Activated CD8-positive, alpha-beta T cell treated with anti-CD3 and anti-CD28 coated beads for 36 hours (primary cell): ENCODE measurements at regions not wholly inside any gene's neighbourhood (a gene's known extent, or its start where the extent isn't known, plus 50 kb on each side); places are given as distances from the start of the nearest gene placed in this dataset.

Experiments used
- ATAC-seq: fragments of 200-7000 bp; cut with Tn5 transposase; one replicate; pipeline ENCODE4 v1.10.0; 2021; ENCODE audit warnings: mild to moderate bottlenecking, moderate library complexity
- CTCF ChIA-PET: fragments of 350-600 bp; sonication (Branson Sonifier 250); formaldehyde crosslinking; loops from one replicate; lab custom pipeline; 2021; ENCODE audit warnings: antibody characterized with exemption; lab: Charles Lee
- POLR2A ChIA-PET: fragments of 350-600 bp; sonication (Branson Sonifier 250); formaldehyde crosslinking; loops from one replicate; lab custom pipeline; 2021; ENCODE audit warnings: antibody characterized with exemption; lab: Charles Lee
- DNase-seq: peaks from one replicate; pipeline ENCODE4 v3.0.0-alpha.2; 2020
- H3K27ac Mint-ChIP-seq: one replicate; pipeline ENCODE4 v1.8.0; 2021; ENCODE audit warnings: mild to moderate bottlenecking, mixed read lengths
- H3K27me3 Mint-ChIP-seq: one replicate; pipeline ENCODE4 v1.8.0; 2021; ENCODE audit warnings: mixed read lengths
- H3K36me3 Mint-ChIP-seq: one replicate; pipeline ENCODE4 v1.8.0; 2021; ENCODE audit warnings: low read depth, mixed read lengths
- H3K4me1 Mint-ChIP-seq: one replicate; pipeline ENCODE4 v1.8.0; 2021; ENCODE audit warnings: low read depth, mixed read lengths
- H3K4me3 Mint-ChIP-seq: one replicate; pipeline ENCODE4 v1.8.0; 2021; ENCODE audit warnings: mild to moderate bottlenecking, moderate library complexity, mixed read lengths
- H3K9me3 Mint-ChIP-seq: one replicate; pipeline ENCODE4 v1.8.0; 2021; ENCODE audit warnings: mixed read lengths
- intact Hi-C: fragments of 100-400 bp; cut with micrococcal nuclease; formaldehyde crosslinking; loops from one replicate; pipeline ENCODE4 v1.10.0; 2022
- TF ChIP-seq, protein P1 (sequence below): fragments of 200-600 bp; IDR thresholded peaks from one replicate; pipeline ENCODE4 v1.8.0; 2022; ENCODE audit warnings: antibody characterized with exemption, mild to moderate bottlenecking

DNA sequence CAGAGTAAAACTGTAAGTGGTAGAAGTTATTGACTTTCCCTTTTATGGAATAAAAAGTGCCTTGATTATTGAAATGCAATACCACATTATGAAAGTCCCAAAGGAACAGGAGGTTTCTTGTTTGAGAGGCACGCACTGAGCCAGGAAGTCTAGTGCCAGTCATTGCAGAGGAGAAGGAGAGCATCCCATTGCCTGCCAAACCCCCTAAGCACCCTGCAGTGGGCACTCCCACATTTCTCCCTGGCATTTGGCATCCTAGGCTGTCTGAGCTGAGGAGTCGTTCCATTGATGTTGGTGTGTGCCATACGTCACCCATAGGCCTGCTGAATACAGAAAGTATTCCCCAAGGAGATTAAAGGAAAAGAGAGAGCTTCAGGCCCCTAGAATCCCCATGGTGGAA, 85.7 kb upstream of the MBNL2 start:
- Mint-ChIP-seq H3K36me3 (no peaks in the 10 kb centered on the region), H3K4me1 (peaks cover 1% of the 10 kb centered on the region), H3K27ac (no peak overlapping the region), H3K4me3 (no peak overlapping the region), H3K27me3 (no peaks in the 10 kb centered on the region), H3K9me3 (no peaks in the 10 kb centered on the region)
- POLR2A ChIA-PET, result no interaction called here
- intact Hi-C loops, result no loop called here
- DNase-seq (no peak), ATAC-seq (no peak)
- TF ChIP-seq, protein P1, sequence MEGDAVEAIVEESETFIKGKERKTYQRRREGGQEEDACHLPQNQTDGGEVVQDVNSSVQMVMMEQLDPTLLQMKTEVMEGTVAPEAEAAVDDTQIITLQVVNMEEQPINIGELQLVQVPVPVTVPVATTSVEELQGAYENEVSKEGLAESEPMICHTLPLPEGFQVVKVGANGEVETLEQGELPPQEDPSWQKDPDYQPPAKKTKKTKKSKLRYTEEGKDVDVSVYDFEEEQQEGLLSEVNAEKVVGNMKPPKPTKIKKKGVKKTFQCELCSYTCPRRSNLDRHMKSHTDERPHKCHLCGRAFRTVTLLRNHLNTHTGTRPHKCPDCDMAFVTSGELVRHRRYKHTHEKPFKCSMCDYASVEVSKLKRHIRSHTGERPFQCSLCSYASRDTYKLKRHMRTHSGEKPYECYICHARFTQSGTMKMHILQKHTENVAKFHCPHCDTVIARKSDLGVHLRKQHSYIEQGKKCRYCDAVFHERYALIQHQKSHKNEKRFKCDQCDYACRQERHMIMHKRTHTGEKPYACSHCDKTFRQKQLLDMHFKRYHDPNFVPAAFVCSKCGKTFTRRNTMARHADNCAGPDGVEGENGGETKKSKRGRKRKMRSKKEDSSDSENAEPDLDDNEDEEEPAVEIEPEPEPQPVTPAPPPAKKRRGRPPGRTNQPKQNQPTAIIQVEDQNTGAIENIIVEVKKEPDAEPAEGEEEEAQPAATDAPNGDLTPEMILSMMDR, result no peak
- CTCF ChIA-PET, result interaction anchor here (0.9 to 2.0 kb wide), 2 partner anchors 13 to 26 kb away, joined by 3 to 8 read pairs; no protein-coding TSS in a partner anchor

DNA sequence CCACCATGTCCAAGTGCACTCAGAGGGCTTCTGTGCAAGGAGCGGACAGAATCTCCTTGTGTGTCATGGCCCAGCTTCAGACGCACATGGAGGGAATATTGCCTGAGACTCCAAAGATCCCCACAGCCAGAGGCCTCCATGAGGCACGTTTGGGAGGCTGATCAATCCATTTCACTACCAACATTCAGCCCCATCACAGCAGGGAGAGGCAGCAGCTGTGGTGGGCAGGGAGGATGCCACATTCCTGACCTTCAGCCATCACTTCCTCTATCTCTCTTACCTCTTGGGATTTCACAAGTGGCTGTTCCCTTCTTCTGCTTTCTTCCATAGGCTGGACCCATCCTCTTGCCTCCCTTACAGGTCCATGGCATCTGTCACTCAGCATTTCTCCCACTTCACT, 82.4 kb upstream of the MBNL2 start:
- TF ChIP-seq, protein P1, result no peak
- H3K36me3 Mint-ChIP-seq, result no peaks in the 10 kb centered on the region
- DNase-seq (no peak), ATAC-seq (no peak)
- CTCF ChIA-PET, result interaction anchor here (1.6 kb wide), 1 partner anchor 23 kb away, joined by 4 read pairs; no protein-coding TSS in a partner anchor
- H3K27ac Mint-ChIP-seq, result no peak overlapping the region
- H3K27me3 Mint-ChIP-seq, result peaks cover 9% of the 10 kb centered on the region
- H3K9me3 Mint-ChIP-seq, result no peaks in the 10 kb centered on the region
- no peak overlapping the region for H3K4me3 Mint-ChIP-seq
- POLR2A ChIA-PET, result no interaction called here
- peaks cover 10% of the 10 kb centered on the region for H3K4me1 Mint-ChIP-seq
- intact Hi-C loops, result no loop called here

DNA sequence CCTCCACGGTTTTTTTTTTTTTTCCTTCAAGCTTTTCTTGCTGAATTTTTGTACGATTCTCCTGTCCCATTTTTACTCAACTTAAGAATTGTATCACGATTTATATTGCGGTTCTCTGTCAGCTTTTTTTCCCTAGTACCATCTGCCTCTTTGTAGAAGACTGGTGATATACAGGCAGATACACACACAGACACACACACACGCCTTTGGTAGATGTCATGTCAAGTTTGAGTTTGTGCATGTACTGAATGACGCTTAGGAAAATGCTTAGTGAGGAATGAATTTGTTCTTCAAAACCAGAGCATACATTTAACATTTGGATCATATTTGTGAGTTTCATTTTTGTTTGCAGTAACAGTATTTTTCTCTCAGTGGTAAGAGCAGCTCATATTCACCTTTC, 82.0 kb upstream of the MBNL2 start:
- H3K36me3 Mint-ChIP-seq, result no peaks in the 10 kb centered on the region
- peaks cover 9% of the 10 kb centered on the region for H3K27me3 Mint-ChIP-seq
- no peak overlapping the region for H3K4me3 Mint-ChIP-seq
- H3K27ac Mint-ChIP-seq, result no peak overlapping the region
- intact Hi-C loops, result no loop called here
- no peak for DNase-seq
- ATAC-seq, result no peak
- TF ChIP-seq, protein P1, result no peak
- peaks cover 10% of the 10 kb centered on the region for H3K4me1 Mint-ChIP-seq
- ChIA-PET POLR2A (no interaction called here), CTCF (interaction anchor here (1.6 kb wide), 1 partner anchor 24 kb away, joined by 4 read pairs; no protein-coding TSS in a partner anchor)
- no peaks in the 10 kb centered on the region for H3K9me3 Mint-ChIP-seq

DNA sequence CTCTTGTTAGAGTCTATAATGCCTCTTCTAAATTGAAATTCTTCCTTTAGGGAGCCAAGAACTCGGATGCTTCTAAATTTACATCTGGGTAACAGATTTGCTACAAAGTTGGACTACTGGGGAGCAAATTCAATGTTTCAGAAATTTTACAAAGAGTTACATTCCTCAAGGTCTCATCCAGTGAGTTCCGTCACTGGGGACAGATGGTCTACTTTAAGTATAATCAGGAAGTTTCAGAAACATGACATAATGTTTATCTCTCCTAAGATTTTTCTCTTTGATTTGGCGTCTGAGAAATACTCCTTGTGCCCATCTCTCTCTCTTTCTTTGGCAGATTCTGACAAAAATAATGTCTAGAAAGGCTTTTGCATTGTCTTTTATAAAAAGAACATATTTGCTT, 81.5 kb upstream of the MBNL2 start:
- POLR2A ChIA-PET, result no interaction called here
- Mint-ChIP-seq H3K9me3 (no peaks in the 10 kb centered on the region), H3K4me1 (peaks cover 10% of the 10 kb centered on the region), H3K36me3 (no peaks in the 10 kb centered on the region), H3K4me3 (no peak overlapping the region), H3K27me3 (peaks cover 9% of the 10 kb centered on the region), H3K27ac (no peak overlapping the region)
- ATAC-seq (no peak), DNase-seq (no peak)
- intact Hi-C loops, result no loop called here
- CTCF ChIA-PET, result interaction anchor here (1.6 to 2.4 kb wide), 2 partner anchors 24 to 31 kb away, joined by 4 to 14 read pairs; no protein-coding TSS in a partner anchor
- TF ChIP-seq, protein P1, result no peak

DNA sequence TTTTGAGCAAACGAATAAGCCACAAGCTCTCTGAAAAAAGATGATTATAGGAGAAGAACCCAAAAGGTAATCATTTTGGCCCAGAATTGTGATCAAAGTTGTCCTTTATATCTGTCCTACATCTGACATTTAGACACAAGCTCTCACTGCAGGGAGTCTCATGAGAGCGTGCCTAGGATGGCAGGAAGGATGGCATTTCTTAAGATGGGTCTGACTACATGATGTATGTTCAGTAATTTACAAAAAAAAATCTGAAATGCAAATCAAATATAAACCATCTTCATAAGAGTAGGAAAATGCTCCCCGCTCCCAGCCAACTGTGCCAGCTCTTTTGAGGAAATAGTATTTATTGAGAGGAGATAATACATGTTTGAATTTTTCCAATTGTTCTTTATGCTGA, 81.0 kb upstream of the MBNL2 start:
- TF ChIP-seq, protein P1, result no peak
- peaks cover 10% of the 10 kb centered on the region for H3K4me1 Mint-ChIP-seq
- no peak for DNase-seq
- intact Hi-C loops, result no loop called here
- no peaks in the 10 kb centered on the region for H3K36me3 Mint-ChIP-seq
- ATAC-seq, result no peak
- H3K27ac Mint-ChIP-seq, result no peak overlapping the region
- no peak overlapping the region for H3K4me3 Mint-ChIP-seq
- no peaks in the 10 kb centered on the region for H3K9me3 Mint-ChIP-seq
- peaks cover 9% of the 10 kb centered on the region for H3K27me3 Mint-ChIP-seq
- CTCF ChIA-PET, result interaction anchor here (1.3 to 2.4 kb wide), 3 partner anchors 25 to 71 kb away, joined by 4 to 14 read pairs (median 5); no protein-coding TSS in a partner anchor
- POLR2A ChIA-PET, result interaction anchor here (0.7 kb wide), 1 partner anchor 47 kb away, joined by 3 read pairs; no protein-coding TSS in a partner anchor
